ENCODE measurements at regions not wholly inside any gene's neighbourhood (a gene's known extent, or its start where the extent isn't known, plus 50 kb on each side); places are given as distances from the start of the nearest gene placed in this dataset.

DNA sequence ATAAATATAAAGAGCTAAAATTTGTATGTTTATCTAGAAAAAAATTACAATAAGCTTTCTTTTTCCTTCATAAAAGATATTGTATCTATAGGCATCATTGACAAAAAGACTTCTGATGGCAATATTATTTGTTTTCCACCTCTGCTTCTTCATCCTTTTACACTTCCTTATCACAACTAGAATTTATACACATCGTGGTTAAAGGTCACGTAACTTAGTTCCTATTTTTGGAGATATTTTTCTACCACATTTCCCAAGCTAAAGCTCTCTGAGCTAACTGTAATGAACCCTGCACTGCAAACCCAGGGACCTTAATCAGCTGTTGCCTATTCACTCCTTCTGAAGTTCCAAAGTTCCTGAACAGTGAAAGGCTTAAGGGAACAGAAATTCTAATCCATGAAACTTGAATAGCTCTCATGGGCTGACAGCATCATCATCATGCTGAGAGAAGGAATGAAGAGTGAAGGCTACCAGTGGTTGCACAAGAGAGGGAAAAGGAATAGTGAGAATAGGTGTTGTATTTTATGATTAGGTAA is 106.1 kb upstream of the SLC13A1 start (continued):
- TF ChIP-seq, protein P1, sequence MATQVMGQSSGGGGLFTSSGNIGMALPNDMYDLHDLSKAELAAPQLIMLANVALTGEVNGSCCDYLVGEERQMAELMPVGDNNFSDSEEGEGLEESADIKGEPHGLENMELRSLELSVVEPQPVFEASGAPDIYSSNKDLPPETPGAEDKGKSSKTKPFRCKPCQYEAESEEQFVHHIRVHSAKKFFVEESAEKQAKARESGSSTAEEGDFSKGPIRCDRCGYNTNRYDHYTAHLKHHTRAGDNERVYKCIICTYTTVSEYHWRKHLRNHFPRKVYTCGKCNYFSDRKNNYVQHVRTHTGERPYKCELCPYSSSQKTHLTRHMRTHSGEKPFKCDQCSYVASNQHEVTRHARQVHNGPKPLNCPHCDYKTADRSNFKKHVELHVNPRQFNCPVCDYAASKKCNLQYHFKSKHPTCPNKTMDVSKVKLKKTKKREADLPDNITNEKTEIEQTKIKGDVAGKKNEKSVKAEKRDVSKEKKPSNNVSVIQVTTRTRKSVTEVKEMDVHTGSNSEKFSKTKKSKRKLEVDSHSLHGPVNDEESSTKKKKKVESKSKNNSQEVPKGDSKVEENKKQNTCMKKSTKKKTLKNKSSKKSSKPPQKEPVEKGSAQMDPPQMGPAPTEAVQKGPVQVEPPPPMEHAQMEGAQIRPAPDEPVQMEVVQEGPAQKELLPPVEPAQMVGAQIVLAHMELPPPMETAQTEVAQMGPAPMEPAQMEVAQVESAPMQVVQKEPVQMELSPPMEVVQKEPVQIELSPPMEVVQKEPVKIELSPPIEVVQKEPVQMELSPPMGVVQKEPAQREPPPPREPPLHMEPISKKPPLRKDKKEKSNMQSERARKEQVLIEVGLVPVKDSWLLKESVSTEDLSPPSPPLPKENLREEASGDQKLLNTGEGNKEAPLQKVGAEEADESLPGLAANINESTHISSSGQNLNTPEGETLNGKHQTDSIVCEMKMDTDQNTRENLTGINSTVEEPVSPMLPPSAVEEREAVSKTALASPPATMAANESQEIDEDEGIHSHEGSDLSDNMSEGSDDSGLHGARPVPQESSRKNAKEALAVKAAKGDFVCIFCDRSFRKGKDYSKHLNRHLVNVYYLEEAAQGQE (IDR thresholded peaks at IDR 0.05; ENCODE audit: unreplicated experiment) = no peak
- TF ChIP-seq NANOG (IDR thresholded peaks at IDR 0.05; ENCODE audit: borderline replicate concordance) = no peak

DNA sequence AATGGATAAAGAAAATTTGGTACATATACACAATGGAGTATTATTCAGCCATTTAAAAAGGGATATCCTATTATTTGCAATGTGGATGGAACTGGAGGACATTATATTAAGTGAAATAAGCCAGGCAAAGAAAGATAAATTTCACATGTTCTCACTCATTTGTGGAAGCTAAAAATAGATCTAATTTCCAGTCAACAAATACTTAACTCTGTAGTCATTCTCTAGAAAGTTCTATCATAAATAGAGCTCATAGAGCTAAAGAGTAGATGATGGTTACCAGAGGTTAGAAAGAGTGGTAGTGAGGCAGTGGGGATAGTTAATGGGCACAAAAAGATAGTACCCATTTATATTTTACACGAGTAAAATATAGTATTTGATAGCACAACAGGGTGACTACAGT is 104.2 kb upstream of the SLC13A1 start:
- Histone ChIP-seq H3K79me2 (replicated peaks; ENCODE audit: insufficient read depth) (no peaks in the 10 kb centered on the region), H3F3A (replicated peaks; ENCODE audit: low read depth) (no peaks in the 10 kb centered on the region), H3K27ac (ENCODE audit: low read depth) (no peak overlapping the region), H3K9me2 (ENCODE audit: insufficient read depth) (no peaks in the 10 kb centered on the region; the same call in 1 of the 2 replicates), H3K4me2 (no peak overlapping the region), H3K27me3 (ENCODE audit: insufficient read depth) (no peaks in the 10 kb centered on the region), H2AFZ (no peak overlapping the region), H4K20me1 (replicated peaks; ENCODE audit: insufficient read depth) (no peaks in the 10 kb centered on the region), H3K4me3 (no peak overlapping the region), H3K4me1 (ENCODE audit: insufficient read depth) (no peaks in the 10 kb centered on the region), H3K36me3 (ENCODE audit: insufficient read depth) (no peaks in the 10 kb centered on the region)
- Mint-ChIP-seq H3K27ac (no peak overlapping the region), H3K36me3 (ENCODE audit: low read depth) (no peaks in the 10 kb centered on the region), H3K27me3 (ENCODE audit: insufficient read depth, low read depth, poor library complexity) (no peaks in the 10 kb centered on the region), H3K4me3 (no peak overlapping the region), H3K4me1 (peaks cover 4% of the 10 kb centered on the region; the same call in 1 of the 3 replicates), H3K9me3 (no peaks in the 10 kb centered on the region)
- DNase-seq (ENCODE audit: low spot score) = no peak
- TF ChIP-seq STAT1 (IDR thresholded peaks at IDR 0.05; ENCODE audit: unreplicated experiment) (no peak), NANOG (IDR thresholded peaks at IDR 0.05; ENCODE audit: borderline replicate concordance) (no peak), ZNF114 (CRISPR knock-in tag; IDR thresholded peaks at IDR 0.05) (no peak), EZH2 (IDR thresholded peaks at IDR 0.05; ENCODE audit: low read depth, unreplicated experiment) (no peak), POLR2AphosphoS5 (IDR thresholded peaks at IDR 0.05; ENCODE audit: low read depth) (no peak)
- TF ChIP-seq, protein P1 (IDR thresholded peaks at IDR 0.05; ENCODE audit: unreplicated experiment) = no peak
- TF ChIP-seq, protein P2, sequence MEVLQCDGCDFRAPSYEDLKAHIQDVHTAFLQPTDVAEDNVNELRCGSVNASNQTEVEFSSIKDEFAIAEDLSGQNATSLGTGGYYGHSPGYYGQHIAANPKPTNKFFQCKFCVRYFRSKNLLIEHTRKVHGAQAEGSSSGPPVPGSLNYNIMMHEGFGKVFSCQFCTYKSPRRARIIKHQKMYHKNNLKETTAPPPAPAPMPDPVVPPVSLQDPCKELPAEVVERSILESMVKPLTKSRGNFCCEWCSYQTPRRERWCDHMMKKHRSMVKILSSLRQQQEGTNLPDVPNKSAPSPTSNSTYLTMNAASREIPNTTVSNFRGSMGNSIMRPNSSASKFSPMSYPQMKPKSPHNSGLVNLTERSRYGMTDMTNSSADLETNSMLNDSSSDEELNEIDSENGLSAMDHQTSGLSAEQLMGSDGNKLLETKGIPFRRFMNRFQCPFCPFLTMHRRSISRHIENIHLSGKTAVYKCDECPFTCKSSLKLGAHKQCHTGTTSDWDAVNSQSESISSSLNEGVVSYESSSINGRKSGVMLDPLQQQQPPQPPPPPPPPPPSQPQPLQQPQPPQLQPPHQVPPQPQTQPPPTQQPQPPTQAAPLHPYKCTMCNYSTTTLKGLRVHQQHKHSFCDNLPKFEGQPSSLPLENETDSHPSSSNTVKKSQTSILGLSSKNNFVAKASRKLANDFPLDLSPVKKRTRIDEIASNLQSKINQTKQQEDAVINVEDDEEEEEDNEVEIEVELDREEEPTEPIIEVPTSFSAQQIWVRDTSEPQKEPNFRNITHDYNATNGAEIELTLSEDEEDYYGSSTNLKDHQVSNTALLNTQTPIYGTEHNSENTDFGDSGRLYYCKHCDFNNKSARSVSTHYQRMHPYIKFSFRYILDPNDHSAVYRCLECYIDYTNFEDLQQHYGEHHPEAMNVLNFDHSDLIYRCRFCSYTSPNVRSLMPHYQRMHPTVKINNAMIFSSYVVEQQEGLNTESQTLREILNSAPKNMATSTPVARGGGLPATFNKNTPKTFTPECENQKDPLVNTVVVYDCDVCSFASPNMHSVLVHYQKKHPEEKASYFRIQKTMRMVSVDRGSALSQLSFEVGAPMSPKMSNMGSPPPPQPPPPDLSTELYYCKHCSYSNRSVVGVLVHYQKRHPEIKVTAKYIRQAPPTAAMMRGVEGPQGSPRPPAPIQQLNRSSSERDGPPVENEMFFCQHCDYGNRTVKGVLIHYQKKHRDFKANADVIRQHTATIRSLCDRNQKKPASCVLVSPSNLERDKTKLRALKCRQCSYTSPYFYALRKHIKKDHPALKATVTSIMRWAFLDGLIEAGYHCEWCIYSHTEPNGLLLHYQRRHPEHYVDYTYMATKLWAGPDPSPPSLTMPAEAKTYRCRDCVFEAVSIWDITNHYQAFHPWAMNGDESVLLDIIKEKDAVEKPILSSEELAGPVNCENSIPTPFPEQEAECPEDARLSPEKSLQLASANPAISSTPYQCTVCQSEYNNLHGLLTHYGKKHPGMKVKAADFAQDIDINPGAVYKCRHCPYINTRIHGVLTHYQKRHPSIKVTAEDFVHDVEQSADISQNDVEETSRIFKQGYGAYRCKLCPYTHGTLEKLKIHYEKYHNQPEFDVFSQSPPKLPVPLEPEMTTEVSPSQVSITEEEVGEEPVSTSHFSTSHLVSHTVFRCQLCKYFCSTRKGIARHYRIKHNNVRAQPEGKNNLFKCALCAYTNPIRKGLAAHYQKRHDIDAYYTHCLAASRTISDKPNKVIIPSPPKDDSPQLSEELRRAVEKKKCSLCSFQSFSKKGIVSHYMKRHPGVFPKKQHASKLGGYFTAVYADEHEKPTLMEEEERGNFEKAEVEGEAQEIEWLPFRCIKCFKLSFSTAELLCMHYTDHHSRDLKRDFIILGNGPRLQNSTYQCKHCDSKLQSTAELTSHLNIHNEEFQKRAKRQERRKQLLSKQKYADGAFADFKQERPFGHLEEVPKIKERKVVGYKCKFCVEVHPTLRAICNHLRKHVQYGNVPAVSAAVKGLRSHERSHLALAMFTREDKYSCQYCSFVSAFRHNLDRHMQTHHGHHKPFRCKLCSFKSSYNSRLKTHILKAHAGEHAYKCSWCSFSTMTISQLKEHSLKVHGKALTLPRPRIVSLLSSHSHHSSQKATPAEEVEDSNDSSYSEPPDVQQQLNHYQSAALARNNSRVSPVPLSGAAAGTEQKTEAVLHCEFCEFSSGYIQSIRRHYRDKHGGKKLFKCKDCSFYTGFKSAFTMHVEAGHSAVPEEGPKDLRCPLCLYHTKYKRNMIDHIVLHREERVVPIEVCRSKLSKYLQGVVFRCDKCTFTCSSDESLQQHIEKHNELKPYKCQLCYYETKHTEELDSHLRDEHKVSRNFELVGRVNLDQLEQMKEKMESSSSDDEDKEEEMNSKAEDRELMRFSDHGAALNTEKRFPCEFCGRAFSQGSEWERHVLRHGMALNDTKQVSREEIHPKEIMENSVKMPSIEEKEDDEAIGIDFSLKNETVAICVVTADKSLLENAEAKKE (CRISPR knock-in tag; IDR thresholded peaks at IDR 0.05) = no peak
- no peak for ATAC-seq

Data from GM23338 (cell line).